Forelimb muscle (tissue), 1 donor: ENCODE measurements at regions not wholly inside any gene's neighbourhood (a gene's known extent, or its start where the extent isn't known, plus 50 kb on each side); places are given as distances from the start of the nearest gene placed in this dataset.

Source experiments
- DNase-seq: peaks from one replicate; pipeline ENCODE4 v3.0.0-alpha.2; 2013; ENCODE audit warnings: low read depth

DNA sequence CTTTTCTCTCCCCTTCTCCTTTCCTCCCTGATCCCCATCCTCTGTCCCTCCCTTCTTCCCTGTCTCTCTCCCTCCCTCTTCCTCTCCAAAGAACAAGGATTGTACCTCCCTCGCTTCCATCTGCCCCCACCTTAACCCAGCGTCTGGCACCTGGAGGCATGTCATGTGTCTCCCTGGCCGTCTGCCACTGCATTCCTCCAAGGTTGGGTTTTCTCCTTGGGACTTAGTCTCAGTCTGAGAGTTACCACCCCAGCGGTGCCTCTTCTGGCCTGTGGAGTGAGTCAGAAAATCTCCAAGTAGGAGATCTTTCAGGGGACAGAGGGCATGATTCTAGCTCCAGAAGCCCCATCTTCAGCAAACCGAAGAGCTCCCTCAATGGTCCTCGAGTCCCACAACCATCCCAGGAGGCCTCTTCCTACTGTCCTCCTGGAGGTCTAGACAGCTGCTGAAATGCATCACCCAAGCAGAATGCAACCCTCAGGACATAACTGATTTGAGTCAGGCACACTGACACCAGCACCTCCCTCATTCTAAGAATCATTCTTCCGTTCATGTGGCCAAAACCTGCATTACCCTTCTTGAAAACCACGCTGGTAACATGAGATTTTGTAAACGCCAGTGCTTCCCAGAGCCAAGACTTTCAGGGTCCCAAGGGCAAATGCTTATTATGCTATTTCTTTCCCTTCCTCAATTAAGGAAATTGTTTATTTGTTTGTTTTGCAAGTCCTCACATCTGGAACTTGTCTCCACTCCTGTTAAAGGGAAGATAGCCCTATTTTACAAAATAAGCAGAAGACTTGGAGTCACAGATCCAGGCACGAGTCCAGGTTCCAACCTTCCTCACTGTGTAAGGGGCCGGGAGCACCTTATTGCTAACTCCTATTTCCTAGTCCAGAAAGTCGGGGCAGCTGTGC is 463.2 kb downstream of the BCL11B start:
- no peak for DNase-seq

DNA sequence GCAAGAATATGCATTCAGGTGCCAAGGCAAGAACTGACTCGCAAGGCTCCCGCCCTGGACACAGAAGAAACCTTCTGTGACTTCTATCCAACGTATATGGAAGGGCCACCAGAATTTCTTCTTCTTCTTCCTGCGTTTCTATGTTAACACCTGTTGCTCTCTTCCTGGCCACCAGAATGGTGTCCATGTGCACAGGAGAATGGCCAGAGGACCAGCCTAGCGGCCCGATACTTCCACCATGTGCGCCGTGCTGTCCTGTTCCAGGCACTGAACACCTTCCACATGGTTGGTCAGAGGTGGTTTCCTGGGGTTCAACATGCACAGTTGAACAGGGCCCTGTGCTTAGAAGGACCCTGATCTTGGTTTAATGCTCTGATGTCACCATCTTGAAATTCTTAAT is 455.8 kb downstream of the BCL11B start:
- DNase-seq: no peak

DNA sequence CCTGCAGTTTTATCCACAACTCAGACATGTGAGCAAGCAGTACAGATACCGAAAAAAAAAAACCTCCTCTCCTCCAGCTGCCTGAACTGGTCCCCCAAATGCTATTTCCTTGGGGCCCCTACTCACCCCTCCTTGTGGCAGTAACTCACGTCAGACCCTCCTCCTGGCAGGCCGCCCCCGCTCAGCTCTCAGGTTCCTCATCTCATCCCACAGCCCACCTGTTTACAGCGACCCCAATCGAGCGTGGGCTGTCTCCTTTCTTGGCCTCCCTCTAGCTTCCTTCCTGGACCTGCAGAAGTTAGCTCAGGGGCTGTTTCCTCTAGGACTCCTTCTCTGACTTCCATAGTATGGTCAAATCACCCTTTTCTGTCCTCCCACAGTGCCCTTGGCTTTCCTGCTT is 455.3 kb downstream of the BCL11B start:
- DNase-seq: no peak

DNA sequence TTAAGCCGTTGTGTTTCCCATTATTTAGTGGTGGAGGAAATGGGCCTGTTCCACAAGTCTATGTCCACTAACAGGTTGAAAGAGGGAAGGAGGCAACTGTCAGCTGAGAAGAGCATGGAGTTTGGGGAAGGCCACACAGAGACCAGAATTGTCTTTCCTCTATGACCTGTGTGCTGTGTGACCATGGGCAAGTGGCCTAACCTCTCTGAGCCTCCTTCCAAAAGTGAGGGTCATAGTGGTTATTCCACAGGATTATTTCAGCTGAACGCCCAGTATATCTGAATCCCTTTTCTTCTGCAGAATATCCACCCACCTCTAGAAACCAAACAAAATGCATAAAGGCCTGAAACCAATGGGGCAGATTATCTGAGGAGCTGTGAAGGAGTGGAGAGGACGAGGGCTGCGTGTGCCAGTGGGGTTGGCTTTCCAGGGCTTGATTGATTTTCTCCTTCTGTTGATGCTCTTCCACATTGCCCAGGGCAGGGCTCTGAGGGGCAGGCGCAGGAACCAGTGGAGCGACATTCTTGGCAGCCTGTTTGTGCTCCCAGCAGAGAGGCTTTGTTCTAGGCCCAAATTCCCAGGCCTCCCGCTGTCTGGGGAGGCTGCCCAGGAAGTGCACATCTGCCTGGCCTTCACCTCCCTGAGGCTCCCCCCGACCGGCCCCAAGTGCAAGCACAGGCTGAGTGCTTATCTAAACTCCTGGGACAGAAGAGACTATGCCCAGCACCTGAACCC is 452.7 kb downstream of the BCL11B start:
- no peak for DNase-seq

DNA sequence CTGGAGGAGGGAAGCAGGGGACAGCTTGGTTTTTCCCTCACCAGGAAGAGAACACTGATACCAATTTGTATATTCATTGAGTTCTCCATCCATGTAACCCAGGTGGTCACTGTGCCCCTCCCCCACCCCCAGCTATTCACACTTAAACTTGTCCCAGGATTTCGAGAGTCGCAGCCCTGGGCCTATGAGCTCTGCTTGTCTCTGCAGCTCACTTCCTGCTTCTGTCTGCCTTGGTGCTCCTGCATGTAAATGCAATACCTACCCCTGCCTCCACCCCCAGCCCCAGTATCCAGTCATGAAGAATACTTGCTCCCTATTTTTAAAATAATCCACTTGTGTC is 452.2 kb downstream of the BCL11B start:
- DNase-seq: no peak

DNA sequence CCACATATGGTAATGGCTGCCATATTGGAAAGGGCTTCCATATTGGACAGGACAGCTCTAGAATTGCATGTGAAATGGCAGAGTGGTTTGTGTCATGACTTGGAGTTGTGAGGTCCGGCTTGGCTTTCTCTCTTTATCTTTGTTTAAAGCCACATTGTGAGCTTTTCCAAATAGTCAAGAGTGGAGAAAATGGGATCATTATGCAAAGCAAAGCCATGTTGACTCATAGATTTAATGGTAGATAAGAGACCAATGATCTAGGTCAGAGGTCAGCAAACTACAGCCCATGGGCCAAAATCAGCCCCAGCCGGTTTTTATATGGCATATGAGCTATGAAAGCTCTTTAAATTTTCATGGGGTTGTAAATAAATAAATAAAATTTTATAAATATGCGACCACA is 449.1 kb downstream of the BCL11B start:
- no peak for DNase-seq

DNA sequence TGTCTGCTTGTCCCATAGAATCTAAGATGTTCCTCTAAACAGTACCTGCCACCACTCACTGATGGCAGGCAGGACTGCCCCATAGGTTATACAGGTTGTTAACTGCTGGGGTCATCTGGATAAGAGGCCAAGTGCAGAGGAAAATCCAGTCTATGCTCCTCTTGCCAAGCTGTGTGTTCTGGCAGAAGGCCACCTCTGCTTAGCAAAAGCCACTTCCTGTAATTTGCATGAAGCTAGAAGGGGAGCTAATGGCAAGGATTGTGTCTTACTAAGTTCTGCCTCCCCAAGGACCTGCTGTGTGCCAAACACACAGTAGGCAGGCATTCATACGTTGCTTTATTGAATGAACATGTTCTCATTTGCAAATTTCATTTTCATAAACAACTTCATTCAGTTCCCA is 445.4 kb downstream of the BCL11B start:
- no peak for DNase-seq

DNA sequence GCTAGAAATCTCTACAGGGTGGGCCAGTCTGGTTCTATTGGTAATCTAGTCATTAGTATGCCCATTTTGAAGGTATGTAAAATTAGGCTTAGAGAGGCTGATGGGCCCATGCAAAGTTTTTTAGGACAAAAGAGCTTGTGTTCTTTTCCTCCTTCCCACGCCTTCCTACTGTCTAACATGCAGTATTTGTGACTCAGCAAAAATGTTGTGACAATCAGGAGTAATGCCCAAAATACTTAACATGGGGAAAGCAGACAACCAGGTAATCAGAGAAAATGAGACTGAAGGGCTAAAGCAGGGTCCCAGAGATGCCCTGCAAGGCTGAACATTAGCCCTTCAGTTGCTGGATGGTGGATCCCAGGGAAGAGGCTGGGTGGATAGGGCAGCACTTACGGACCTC is 437.9 kb downstream of the BCL11B start:
- no peak for DNase-seq

DNA sequence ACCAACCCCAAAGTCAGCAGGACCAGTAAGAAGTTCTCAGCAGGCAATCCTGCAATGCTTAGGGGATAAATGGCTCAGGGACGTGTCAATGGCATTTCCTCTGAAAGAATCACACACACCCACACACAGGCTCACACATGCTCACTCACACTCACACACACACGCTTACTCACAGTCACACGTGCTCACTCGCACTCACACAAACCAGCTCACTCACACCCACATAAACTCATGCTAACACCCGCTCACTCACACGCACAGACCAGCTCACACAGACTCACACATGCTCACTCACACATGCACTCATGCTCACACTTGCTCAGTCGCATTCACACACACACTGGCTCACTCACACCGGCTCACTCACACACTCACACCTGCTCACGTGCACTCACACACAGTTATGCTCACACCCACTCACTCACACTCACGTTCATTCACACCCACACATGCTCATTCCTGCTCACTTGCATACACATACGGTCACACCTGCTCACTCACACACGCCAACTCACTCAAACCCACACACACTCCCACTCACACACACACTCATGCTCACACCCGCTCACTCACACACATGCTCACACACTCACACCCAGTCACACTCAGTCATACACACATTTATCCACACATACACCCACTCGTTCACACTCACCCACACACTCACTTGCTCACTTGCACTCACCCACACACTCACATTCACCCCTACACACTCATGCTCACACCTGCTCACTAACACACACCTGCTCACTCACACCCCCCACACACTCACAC is 436.8 kb downstream of the BCL11B start:
- DNase-seq: no peak

DNA sequence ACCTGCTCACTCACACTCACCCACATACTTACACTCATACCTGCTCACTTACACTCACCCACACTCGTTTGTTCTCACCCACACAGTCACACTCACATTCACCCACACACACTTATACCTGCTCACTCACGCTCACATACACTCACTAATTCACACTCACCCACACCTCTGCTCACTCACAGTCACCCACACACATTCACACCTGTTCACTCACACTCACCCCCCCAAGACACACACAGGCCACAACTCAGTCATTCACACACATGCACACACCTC is 436.2 kb downstream of the BCL11B start:
- DNase-seq: no peak

DNA sequence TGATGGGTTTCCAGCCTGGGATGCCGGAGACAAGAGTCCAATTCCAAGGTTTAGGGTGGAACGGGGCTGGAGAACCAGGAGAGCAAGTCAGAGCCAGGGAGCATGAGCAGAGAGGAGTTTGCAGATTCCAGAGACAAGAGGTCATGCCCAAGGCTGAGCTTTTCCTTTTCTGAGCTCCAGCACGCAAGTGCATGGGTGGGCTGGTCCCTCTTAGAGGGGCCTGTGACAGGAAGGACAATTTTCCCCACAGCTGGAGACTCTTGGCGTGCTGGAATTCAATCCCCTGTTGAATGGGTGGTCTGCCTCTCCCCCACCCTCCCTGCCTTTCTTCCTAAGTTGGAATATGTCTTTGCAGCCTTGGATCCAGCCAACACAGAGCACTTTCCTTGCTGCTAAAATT is 431.9 kb downstream of the BCL11B start:
- no peak for DNase-seq

DNA sequence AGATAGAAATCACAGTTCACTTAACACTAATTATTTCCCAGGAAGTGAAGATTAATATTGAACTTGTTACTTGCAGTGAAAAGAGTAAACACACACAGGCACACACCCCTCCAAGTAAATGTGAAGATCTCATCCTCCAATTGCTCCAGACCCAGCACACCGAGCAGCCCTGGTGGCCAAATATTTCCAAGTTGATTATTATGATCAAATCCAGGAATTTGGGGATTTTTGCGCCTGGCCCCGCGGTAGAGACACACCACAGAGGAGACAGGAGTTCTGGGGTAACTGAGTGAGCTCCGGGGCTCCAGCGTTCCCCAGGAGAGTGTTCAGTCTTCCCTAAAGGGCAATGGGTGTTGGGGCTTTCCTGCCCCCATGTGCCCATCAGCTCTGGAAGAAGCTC is 431.5 kb downstream of the BCL11B start:
- DNase-seq: no peak

DNA sequence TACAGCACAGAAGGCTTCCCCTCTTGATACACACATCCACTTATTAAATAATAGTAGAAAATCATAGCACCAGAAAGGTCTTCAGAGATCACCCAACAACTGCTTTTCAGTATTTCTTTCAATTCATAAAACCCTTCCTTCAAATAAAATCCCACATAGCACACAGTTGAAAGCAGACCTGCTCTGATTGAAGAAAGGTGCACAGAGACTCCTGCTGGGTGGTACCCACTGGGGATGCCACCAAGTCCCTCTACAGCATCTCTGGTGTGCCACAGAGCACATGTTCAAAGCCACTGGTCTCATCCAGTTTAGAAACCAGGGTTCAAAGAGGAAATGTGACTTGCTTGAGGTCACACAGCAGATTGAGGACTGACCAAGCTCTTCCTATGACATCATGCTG is 427.5 kb downstream of the BCL11B start:
- no peak for DNase-seq

DNA sequence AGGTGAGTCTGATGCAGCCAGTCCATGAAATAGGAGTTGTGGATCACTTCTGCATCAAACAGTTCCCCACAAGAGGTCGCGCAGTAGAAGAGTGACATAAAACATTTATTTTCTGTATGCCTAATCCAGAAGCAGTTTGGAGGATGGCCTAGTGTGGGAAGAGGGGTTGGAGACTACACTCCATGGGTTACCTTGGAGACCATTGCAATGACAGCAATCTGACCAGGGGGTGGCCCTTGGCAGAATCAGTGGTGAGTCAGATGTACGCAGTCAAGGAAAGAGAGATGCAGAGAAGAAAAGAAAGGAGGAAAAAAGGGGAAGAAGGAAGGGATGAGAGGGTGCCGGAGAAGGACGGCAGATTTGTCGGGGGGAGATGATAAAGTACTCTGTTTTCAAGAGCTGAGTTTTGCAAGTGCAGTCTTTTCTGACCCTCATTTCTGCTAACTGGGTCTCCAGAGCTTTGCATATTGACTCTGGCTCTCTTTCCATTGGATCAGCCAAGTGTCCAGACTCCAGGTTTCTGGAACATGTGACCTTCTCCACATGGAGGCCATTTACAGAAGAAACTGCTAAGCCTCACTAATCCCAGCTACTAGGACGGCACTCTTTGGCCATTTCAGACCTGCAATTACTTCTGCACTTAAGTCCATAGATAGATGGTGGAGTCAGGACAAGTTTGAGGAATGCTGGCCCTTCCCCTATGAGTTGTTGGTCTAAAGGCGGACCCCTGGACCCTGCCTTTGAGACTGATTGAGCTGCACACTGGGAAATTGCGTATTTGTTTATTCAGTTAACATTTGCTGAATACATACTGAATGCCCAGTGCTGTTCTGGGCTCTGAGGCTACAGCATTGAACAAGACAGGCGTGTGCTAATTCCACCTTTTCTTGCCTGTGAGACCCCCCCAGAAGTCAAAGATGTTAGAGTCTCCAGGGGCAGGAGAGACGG is 424.2 kb downstream of the BCL11B start:
- no peak for DNase-seq

DNA sequence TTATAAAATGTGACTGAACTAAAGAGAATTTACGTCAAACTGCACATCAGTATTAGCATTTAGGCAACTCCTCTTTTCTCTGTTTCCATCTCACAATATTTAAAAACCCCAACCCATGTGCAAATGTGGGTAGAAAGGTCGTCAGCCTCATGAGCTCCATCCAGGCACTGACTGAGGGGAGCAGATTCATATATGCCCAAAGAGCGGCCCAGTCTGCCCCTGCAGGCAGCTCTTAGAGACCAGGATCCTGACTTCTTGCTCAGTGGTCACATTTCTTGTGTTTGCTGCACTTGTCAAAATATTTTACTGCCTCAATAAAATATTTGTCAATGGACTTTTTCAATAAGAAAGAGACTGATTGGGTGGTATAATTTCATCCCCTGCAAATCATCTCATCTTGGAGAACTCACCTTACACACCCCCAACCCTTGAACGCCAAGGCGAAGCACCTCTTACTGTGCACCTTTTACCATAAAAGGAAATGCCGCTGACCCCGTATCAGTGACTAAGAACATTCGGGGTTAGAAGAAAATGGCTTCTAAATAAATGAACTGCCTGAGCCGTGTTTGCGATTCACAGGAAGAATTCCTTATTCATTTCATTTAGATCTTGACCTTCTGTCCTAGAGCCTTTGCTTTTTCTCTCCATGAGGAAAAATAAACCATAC is 418.8 kb downstream of the BCL11B start:
- DNase-seq: no peak

DNA sequence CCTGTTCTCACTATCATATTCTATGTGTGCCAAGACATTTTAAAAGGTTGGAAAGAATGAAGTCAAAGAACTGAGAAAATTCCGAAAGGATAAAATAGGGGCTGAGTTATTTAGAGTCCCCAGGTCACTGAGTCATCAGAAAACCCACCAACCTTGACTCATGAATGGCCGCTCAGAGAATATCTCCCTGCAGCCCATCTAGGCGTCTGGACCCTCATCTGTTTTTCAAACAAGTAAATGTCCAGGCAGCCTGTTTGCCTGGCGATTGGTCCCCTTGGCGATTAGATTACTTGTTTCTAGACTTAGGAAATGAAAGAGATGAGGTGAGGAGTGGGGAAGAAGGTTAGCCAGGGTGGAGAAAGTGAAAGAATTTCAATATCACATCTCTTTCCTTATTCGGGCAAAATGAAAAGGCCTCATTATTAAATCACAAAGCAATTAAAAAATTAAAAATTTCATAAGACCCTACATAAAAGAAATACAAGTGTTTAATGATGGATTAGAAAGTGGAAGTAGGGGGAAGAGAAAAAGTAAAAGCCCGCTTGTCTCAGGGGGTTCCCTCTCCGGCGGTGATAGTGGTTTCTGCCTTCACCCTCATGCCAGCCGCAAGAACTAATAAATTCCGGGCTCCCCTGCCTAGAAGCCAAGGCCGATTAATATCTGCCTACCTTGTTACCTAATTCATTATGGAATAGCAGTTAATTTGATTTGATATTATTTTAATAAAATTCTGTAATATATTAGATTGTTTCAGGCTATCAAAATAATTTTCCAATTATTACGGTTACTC is 415.9 kb downstream of the BCL11B start:
- DNase-seq: no peak

DNA sequence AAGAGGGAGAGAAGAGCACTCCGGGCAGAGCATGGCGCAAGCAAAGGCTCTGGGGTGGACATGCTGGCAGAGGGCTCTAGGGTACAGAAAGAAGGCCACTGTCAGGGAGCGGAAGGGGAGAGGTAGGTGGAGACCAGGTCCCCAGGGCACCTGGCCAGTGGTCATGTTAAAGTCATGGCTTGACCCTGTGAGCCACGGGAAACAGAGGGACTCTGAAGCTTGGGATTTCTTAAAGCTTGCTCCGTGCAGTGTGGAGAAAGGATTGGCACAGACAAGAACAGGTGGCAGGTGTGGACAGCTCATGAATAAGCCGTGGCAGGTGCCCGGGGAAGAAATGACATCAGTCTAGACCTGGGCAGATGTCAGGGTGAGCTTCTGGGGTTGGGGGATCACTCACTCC is 413.8 kb downstream of the BCL11B start:
- no peak for DNase-seq

DNA sequence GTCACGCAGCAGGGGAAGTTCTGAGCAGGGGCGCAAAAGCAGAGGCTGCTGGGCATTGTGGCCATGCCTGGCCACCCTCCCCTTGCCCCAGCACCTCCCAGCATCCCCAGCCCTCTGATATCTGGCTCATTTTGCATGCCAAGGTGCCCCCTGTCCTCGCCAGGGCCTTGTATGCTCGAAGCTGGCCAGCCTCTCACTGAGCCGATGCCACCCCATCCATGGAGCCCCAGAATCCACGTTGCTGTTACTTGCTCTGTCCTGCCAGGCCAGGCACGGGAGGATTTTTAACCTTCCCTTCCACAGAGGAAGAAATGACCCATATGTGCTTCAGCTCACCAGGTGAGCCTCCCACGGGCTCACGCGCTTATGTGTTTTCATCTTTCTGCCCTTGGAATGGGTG is 413.4 kb downstream of the BCL11B start:
- no peak for DNase-seq

DNA sequence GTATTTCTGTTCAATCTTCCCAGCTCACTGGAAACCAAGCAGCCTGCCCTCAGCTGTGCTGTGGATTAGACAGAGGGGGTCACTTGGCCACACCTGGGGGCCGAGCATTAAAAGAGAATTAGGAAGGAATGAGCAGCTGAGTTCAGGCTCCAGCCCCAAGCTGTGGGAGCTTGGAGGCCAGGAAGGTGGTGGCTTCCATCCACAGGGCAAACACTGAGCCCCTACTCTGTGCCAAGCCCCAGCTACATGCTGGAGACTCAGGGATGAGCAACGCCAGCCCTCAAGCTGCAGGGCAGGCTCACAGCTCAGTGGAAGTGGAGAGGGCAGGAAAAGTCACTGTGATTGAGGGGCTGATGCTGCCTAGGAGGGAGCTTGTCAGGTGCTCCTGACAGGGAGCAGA is 412.7 kb downstream of the BCL11B start:
- no peak for DNase-seq

DNA sequence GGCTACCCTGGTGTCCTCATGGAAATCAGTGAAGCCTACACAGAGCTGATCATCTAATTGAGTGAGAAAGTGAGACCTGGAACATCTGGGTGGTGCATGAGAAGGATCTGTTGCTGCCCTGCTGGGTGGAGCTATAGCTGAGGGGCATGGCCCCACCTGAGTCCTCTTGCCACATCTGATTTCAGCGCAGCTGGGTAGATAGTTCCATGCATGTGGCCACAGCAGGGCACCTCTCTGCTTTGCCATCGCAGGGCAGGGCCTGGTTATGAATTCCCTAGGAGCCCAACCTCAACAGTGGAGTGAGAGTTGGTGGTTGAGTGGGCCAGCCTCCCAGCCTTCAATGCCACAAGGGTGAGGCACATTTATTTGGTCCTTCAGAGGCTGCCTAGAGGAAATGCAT is 407.8 kb downstream of the BCL11B start:
- DNase-seq: no peak
